ENCODE measurements at regions not wholly inside any gene's neighbourhood (a gene's known extent, or its start where the extent isn't known, plus 50 kb on each side); places are given as distances from the start of the nearest gene placed in this dataset.

DNA sequence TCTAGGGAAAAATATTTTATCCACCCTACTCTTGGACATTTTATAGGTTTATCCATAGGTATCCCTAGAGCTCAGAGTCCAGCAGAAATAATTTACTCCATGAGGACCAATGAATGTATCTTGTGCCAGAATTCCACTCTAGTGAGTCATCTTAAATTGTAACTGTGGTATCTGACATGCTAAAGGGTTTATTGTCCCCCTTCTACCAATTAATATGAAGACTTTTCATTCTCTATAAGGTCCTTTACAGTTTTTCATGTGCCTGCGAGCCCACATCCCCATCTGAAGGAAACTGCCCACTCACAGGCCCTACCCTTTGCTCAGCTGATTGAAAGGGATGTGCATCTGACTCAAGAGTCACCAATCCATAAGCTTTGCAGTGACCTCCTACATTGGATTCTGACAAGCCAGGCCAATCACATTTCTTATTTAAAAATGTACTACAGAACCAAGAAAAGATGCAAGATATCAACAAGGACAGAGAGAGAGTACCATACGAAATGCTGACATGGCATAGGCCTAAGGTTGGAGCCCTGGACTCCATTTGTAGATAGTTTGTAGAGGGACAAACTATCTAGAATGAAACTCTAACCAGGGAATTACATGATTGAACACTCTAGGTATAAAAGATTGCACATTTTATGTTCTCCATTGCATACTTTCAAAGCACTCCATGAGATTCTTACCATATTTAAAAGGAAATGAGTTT is 93.4 kb upstream of the DEFB112 start:
- H3K9ac ChIP-seq (ENCODE audit: low read length), result no peak overlapping the region
- H3K36me3 ChIP-seq (ENCODE audit: insufficient read depth, low read length), result no peaks in the 10 kb centered on the region
- no peak overlapping the region for H3K4me3 ChIP-seq (ENCODE audit: low read depth in 1 of 2, low read length in 2 of 2)
- H3K27ac ChIP-seq (ENCODE audit: low read depth, low read length), result no peak overlapping the region
- no peaks in the 10 kb centered on the region for H3K27me3 ChIP-seq (ENCODE audit: control insufficient read depth in 1 of 2, insufficient read depth in 2 of 2, low read length in 2 of 2)
- H3K4me1 ChIP-seq (ENCODE audit: insufficient read depth, low read length), result no peaks in the 10 kb centered on the region
- H3K9me3 ChIP-seq (ENCODE audit: low read length), result no peaks in the 10 kb centered on the region

DNA sequence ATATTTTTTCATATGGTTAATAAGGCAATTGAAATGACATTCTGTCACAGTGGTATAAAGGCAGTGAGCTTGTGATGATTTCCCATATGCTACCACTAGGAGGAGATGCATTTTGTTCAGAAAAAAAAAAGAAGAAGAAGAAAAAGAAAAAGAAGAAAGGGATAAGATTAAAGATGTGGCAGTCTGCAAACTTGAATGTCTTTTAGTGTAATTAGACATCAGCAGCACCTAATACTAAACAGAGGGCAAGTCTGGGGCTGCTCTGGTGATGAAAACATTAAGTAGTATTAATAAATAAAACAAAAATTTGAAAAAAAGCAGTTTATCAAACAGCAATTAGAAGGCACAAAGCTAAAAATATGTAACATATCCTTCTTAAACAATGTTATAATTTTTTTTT is 95.4 kb upstream of the DEFB112 start:
- Histone ChIP-seq H3K9me3 (ENCODE audit: low read length) (no peaks in the 10 kb centered on the region), H3K27ac (ENCODE audit: low read depth, low read length) (no peak overlapping the region), H3K36me3 (ENCODE audit: insufficient read depth, low read length) (no peaks in the 10 kb centered on the region), H3K4me3 (ENCODE audit: low read depth in 1 of 2, low read length in 2 of 2) (no peak overlapping the region), H3K27me3 (ENCODE audit: control insufficient read depth in 1 of 2, insufficient read depth in 2 of 2, low read length in 2 of 2) (no peaks in the 10 kb centered on the region), H3K9ac (ENCODE audit: low read length) (no peak overlapping the region), H3K4me1 (ENCODE audit: insufficient read depth, low read length) (no peaks in the 10 kb centered on the region)

DNA sequence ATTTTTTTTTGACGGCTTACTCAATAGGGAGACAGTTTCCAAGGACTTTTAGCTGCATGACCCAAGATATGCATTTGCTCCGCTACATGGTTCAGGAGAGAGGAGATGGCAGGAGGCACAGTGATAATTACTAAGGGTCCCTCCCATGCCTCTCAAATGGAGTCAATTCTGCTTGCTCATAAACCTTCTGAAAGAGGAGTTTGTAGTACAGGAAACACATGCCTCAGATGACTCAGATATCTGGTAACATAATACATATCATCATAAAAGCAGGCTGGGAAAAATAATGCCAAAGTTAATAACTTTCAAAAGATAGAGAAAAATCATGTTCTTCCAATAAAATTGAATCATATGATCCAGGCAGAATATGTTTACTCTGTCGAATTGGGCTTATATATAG is 97.6 kb upstream of the DEFB112 start:
- no peak overlapping the region for H3K9ac ChIP-seq (ENCODE audit: low read length)
- no peak overlapping the region for H3K4me3 ChIP-seq (ENCODE audit: low read depth in 1 of 2, low read length in 2 of 2)
- H3K4me1 ChIP-seq (ENCODE audit: insufficient read depth, low read length), result no peaks in the 10 kb centered on the region
- H3K27me3 ChIP-seq (ENCODE audit: control insufficient read depth in 1 of 2, insufficient read depth in 2 of 2, low read length in 2 of 2), result no peaks in the 10 kb centered on the region
- H3K27ac ChIP-seq (ENCODE audit: low read depth, low read length), result no peak overlapping the region
- no peaks in the 10 kb centered on the region for H3K9me3 ChIP-seq (ENCODE audit: low read length)
- no peaks in the 10 kb centered on the region for H3K36me3 ChIP-seq (ENCODE audit: insufficient read depth, low read length)

DNA sequence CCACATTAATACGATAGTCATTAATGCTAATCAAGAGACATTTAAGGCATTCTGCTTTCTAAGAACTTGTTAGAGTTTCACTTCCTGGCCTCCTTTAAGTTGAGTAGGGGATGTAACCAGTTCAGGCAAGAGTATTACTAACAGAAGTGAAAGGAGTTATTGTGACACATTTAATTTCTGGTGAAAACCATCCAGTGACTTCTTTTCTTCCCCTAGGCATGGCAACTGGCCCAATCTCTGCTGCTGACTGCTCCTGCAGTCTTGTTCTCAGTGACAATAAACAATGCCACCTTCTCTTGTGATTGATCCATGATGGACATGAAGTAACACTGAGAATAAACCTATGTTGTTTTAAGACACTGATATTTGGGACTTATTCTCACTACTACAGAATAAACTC is 130.9 kb upstream of the DEFB112 start:
- Histone ChIP-seq H3K27me3 (ENCODE audit: control insufficient read depth in 1 of 2, insufficient read depth in 2 of 2, low read length in 2 of 2) (no peaks in the 10 kb centered on the region), H3K27ac (ENCODE audit: low read depth, low read length) (no peak overlapping the region), H3K9ac (ENCODE audit: low read length) (no peak overlapping the region), H3K36me3 (ENCODE audit: insufficient read depth, low read length) (no peaks in the 10 kb centered on the region), H3K4me1 (ENCODE audit: insufficient read depth, low read length) (no peaks in the 10 kb centered on the region), H3K9me3 (ENCODE audit: low read length) (no peaks in the 10 kb centered on the region), H3K4me3 (ENCODE audit: low read depth in 1 of 2, low read length in 2 of 2) (no peak overlapping the region)

- no peak overlapping the region for H3K4me3 ChIP-seq (ENCODE audit: low read depth in 1 of 2, low read length in 2 of 2)
- H3K27me3 ChIP-seq (ENCODE audit: control insufficient read depth in 1 of 2, insufficient read depth in 2 of 2, low read length in 2 of 2), result no peaks in the 10 kb centered on the region
- no peak overlapping the region for H3K9ac ChIP-seq (ENCODE audit: low read length)
- no peaks in the 10 kb centered on the region for H3K36me3 ChIP-seq (ENCODE audit: insufficient read depth, low read length)
- no peaks in the 10 kb centered on the region for H3K9me3 ChIP-seq (ENCODE audit: low read length)
- no peaks in the 10 kb centered on the region for H3K4me1 ChIP-seq (ENCODE audit: insufficient read depth, low read length)
- no peak overlapping the region for H3K27ac ChIP-seq (ENCODE audit: low read depth, low read length)
These were observed 135.3 kb upstream of the DEFB112 start for GRCh38 chr6:50185006-50185405.

DNA sequence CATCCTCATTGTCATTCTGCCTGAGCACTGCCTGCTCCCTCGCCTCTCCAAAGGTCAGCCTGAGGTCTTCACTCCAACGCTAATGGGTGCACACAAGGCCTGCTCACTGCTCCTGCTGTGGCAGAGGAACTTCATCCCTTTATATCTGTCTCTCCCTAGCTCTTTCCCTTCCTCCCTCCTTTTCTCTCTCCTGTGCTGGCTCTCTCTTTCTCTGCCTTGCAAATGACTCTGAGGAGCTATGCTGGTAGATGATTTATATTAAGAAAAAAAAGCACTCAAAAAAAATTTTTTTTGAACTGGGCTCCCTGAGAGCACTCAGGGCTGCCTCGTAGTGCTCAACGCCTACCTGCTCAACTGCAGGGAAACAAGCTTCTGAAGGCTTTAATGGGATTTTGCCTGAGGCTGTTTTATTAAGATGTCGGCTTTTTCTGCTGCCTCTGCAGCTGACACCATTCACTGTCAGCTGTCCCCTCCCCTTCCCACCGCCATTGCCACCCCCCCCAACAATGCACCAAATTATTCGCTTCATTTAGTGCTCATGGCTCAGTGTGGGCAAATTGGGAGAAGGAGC is 137.7 kb upstream of the DEFB112 start:
- H3K27me3 ChIP-seq (ENCODE audit: control insufficient read depth in 1 of 2, insufficient read depth in 2 of 2, low read length in 2 of 2), result no peaks in the 10 kb centered on the region
- no peak overlapping the region for H3K27ac ChIP-seq (ENCODE audit: low read depth, low read length)
- no peaks in the 10 kb centered on the region for H3K4me1 ChIP-seq (ENCODE audit: insufficient read depth, low read length)
- H3K4me3 ChIP-seq (ENCODE audit: low read depth in 1 of 2, low read length in 2 of 2), result no peak overlapping the region
- no peaks in the 10 kb centered on the region for H3K36me3 ChIP-seq (ENCODE audit: insufficient read depth, low read length)
- no peaks in the 10 kb centered on the region for H3K9me3 ChIP-seq (ENCODE audit: low read length)
- H3K9ac ChIP-seq (ENCODE audit: low read length), result no peak overlapping the region

GRCh38 chr6:50198245-50198644 is 148.5 kb upstream of the DEFB112 start:
- H3K36me3 ChIP-seq (ENCODE audit: insufficient read depth, low read length), result no peaks in the 10 kb centered on the region
- no peaks in the 10 kb centered on the region for H3K27me3 ChIP-seq (ENCODE audit: control insufficient read depth in 1 of 2, insufficient read depth in 2 of 2, low read length in 2 of 2)
- H3K9ac ChIP-seq (ENCODE audit: low read length), result no peak overlapping the region
- no peak overlapping the region for H3K27ac ChIP-seq (ENCODE audit: low read depth, low read length)
- H3K9me3 ChIP-seq (ENCODE audit: low read length), result no peaks in the 10 kb centered on the region
- no peaks in the 10 kb centered on the region for H3K4me1 ChIP-seq (ENCODE audit: insufficient read depth, low read length)
- H3K4me3 ChIP-seq (ENCODE audit: low read depth in 1 of 2, low read length in 2 of 2), result no peak overlapping the region

DNA sequence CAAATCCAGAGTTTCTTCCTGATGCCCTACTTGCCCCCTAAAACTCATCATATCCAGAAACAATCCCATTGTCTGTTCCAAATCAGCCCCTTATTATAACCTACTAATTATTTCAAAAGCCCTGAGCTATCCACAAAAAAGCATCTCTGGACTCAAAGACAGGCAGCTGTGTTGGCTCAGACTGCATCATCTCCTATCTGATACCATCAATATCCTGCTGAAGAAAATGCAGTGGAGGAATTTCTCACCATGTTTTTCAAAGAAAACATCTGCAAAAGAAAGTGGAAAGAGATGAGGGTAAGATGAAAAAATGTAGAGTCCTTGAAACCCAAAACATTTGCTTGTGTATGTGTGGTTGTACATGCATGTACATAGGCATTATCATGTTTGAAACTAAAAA is 153.0 kb upstream of the DEFB112 start:
- Histone ChIP-seq H3K4me3 (ENCODE audit: low read depth in 1 of 2, low read length in 2 of 2) (no peak overlapping the region), H3K36me3 (ENCODE audit: insufficient read depth, low read length) (no peaks in the 10 kb centered on the region), H3K9me3 (ENCODE audit: low read length) (no peaks in the 10 kb centered on the region), H3K27ac (ENCODE audit: low read depth, low read length) (no peak overlapping the region), H3K27me3 (ENCODE audit: control insufficient read depth in 1 of 2, insufficient read depth in 2 of 2, low read length in 2 of 2) (no peaks in the 10 kb centered on the region), H3K9ac (ENCODE audit: low read length) (no peak overlapping the region), H3K4me1 (ENCODE audit: insufficient read depth, low read length) (no peaks in the 10 kb centered on the region)

DNA sequence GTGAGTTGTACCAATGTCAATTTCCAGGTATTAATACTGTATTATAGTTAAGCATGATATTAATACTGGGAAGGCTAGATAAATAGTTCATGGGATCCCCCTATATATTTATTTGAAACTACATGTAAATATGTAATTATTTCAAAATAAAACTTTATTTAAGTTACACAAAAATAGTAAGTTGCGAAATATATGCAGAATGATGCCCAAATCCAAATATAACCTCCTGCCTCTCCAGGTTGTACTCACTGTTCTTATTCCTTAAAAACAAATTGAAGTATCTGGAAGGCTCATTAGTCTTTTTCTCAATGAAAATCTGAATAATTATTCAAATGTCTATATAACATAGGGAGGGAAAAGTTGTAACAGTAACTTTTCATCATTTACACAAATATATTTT is 161.9 kb upstream of the DEFB112 start:
- Histone ChIP-seq H3K27me3 (ENCODE audit: control insufficient read depth in 1 of 2, insufficient read depth in 2 of 2, low read length in 2 of 2) (no peaks in the 10 kb centered on the region), H3K9me3 (ENCODE audit: low read length) (no peaks in the 10 kb centered on the region), H3K4me3 (ENCODE audit: low read depth in 1 of 2, low read length in 2 of 2) (no peak overlapping the region), H3K9ac (ENCODE audit: low read length) (no peak overlapping the region), H3K27ac (ENCODE audit: low read depth, low read length) (no peak overlapping the region), H3K4me1 (ENCODE audit: insufficient read depth, low read length) (no peaks in the 10 kb centered on the region), H3K36me3 (ENCODE audit: insufficient read depth, low read length) (no peaks in the 10 kb centered on the region)

DNA sequence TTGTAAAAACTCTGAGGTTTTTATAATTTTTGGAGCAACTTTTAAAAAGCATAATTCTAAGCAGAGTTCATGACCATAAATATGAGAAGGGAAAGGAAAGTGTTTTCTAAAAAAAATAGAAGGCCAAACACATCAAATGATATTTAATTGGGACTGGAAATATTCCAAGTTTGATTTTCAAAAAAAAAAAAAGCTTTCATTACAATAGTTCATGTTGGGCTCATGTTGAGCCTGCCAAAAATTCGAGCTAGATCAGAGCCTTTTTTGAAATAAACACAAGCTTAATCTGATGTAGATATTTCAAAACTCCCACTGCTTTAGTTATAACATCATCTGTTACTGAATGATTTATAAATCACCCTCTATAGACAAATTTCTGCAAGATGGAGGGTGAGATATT is 163.4 kb upstream of the DEFB112 start:
- H3K9me3 ChIP-seq (ENCODE audit: low read length), result no peaks in the 10 kb centered on the region
- no peaks in the 10 kb centered on the region for H3K27me3 ChIP-seq (ENCODE audit: control insufficient read depth in 1 of 2, insufficient read depth in 2 of 2, low read length in 2 of 2)
- H3K36me3 ChIP-seq (ENCODE audit: insufficient read depth, low read length), result no peaks in the 10 kb centered on the region
- no peak overlapping the region for H3K4me3 ChIP-seq (ENCODE audit: low read depth in 1 of 2, low read length in 2 of 2)
- H3K9ac ChIP-seq (ENCODE audit: low read length), result no peak overlapping the region
- H3K4me1 ChIP-seq (ENCODE audit: insufficient read depth, low read length), result no peaks in the 10 kb centered on the region
- H3K27ac ChIP-seq (ENCODE audit: low read depth, low read length), result no peak overlapping the region

- H3K9ac ChIP-seq (ENCODE audit: low read length), result no peak overlapping the region
- no peak overlapping the region for H3K4me3 ChIP-seq (ENCODE audit: low read depth in 1 of 2, low read length in 2 of 2)
- no peak overlapping the region for H3K27ac ChIP-seq (ENCODE audit: low read depth, low read length)
- H3K9me3 ChIP-seq (ENCODE audit: low read length), result no peaks in the 10 kb centered on the region
- H3K27me3 ChIP-seq (ENCODE audit: control insufficient read depth in 1 of 2, insufficient read depth in 2 of 2, low read length in 2 of 2), result no peaks in the 10 kb centered on the region
- H3K4me1 ChIP-seq (ENCODE audit: insufficient read depth, low read length), result no peaks in the 10 kb centered on the region
- H3K36me3 ChIP-seq (ENCODE audit: insufficient read depth, low read length), result no peaks in the 10 kb centered on the region
These were observed 165.2 kb upstream of the DEFB112 start for GRCh38 chr6:50214937-50215336.

GRCh38 chr6:50217841-50218240 is 168.1 kb upstream of the DEFB112 start:
- no peak overlapping the region for H3K27ac ChIP-seq (ENCODE audit: low read depth, low read length)
- no peaks in the 10 kb centered on the region for H3K9me3 ChIP-seq (ENCODE audit: low read length)
- H3K9ac ChIP-seq (ENCODE audit: low read length), result no peak overlapping the region
- H3K4me1 ChIP-seq (ENCODE audit: insufficient read depth, low read length), result no peaks in the 10 kb centered on the region
- H3K27me3 ChIP-seq (ENCODE audit: control insufficient read depth in 1 of 2, insufficient read depth in 2 of 2, low read length in 2 of 2), result no peaks in the 10 kb centered on the region
- no peaks in the 10 kb centered on the region for H3K36me3 ChIP-seq (ENCODE audit: insufficient read depth, low read length)
- H3K4me3 ChIP-seq (ENCODE audit: low read depth in 1 of 2, low read length in 2 of 2), result no peak overlapping the region
